HPDE6-E6E7 (cell line): ENCODE measurements at regions not wholly inside any gene's neighbourhood (a gene's known extent, or its start where the extent isn't known, plus 50 kb on each side); places are given as distances from the start of the nearest gene placed in this dataset.
A peak's percentile ranks its signal among the peaks of the same experiment; 100 is the strongest.

Source experiments
- DNase-seq: peaks from one replicate; pipeline ENCODE4 v3.0.0; 2011; ENCODE audit warnings: missing footprints; ENCODE audit errors: extremely low spot score

- no peak for DNase-seq
These were observed 68.3 kb upstream of the CRHR1 start for GRCh38 chr17:45715787-45716186.

GRCh38 chr17:45718791-45719190 is 65.3 kb upstream of the CRHR1 start:
- DNase-seq: no peak

GRCh38 chr17:45719335-45720071 is 64.6 kb upstream of the CRHR1 start:
- peak; percentile 53 for DNase-seq

DNA sequence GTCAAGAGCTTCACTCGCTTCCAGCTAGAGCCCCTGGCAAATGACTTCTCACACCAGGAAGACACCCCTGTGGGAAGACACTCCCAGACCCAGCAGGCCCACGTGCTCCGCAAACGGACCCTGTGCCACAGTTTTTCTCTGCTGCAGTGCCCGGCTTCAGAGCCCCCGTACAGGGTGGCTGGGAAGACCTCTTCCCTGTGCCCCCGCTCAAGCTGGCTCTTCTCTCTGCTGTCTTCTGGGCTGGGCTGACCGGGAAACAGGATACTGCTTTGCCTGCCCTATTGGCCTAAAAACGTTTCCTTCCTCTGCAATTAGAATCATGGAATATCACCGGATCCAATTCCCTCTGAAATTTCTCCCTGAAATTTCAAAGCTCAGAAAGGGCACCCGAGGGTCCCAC is 63.7 kb upstream of the CRHR1 start:
- no peak for DNase-seq

- DNase-seq: peak; percentile 15
These were observed 62.0 kb upstream of the CRHR1 start for GRCh38 chr17:45722161-45722560.

GRCh38 chr17:45729294-45729907 is 54.7 kb upstream of the CRHR1 start:
- DNase-seq: no peak

DNA sequence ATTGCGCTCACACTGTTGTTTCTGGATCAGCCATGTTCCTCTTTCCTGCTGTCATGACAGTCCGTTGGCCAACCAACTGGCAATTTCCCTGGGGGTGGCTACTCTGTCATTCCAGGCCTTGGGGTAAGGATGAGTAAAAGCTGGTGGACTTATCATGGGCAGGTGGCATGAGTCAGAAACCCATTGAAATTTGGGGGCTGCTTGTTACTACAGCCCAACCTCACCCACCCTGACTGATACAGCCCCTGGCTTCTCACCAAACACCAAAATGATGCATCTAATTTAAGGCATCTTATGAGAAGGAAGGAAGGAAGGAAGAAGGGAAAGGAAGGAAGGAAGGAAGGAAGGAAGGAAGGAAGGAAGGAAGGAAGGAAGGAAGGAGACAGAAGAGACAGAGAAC is 53.9 kb upstream of the CRHR1 start:
- DNase-seq: no peak

DNA sequence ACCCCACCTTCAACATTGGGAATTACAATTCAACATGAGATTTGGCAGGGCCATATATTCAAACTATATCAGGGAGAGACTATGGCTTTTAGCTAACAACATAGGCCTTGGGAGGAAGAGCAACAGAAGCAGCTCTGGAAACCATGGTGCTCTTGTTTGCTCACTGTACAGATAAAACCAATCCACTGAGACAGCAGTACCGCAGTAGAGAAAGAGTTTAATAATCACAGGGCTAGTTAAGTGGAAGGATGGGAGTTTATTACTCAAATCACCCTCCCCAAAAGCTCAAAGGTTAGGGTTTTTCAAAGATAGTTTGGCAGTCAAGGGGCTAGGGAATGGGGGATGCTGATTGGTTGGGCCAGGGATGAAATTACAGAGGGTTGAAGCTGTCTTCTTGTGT is 52.7 kb upstream of the CRHR1 start:
- no peak for DNase-seq

DNA sequence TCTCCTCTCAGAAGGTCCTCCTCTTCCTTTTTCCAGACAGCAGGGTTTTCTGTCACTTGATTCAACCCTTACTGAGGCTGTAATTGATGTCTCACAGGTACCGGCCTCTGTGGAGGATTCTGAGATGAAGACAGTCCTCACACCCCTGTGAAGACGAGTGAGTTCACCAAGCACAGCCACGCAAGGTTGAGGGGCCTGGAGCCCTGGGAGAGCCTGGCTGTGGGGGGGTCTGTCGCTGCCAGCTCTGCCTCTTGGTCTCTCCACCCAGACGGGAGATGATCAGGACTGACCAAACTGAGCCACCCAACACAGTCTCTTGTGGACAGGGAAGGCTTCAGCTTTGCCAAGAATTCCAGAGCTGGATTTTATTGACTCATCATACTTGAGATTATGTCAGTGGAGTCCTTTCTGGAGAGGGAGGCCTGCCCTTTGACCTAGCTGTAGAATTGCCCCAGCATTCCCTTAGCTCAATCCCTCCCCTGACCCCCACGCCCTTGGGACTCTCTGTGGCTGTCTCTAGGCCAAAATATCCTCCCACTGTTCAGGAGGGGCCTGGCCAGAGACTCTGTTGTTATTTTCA is 51.1 kb upstream of the CRHR1 start:
- DNase-seq: no peak

GRCh38 chr17:45733781-45734180 is 50.3 kb upstream of the CRHR1 start:
- no peak for DNase-seq
